ENCODE measurements at regions not wholly inside any gene's neighbourhood (a gene's known extent, or its start where the extent isn't known, plus 50 kb on each side); places are given as distances from the start of the nearest gene placed in this dataset.

DNA sequence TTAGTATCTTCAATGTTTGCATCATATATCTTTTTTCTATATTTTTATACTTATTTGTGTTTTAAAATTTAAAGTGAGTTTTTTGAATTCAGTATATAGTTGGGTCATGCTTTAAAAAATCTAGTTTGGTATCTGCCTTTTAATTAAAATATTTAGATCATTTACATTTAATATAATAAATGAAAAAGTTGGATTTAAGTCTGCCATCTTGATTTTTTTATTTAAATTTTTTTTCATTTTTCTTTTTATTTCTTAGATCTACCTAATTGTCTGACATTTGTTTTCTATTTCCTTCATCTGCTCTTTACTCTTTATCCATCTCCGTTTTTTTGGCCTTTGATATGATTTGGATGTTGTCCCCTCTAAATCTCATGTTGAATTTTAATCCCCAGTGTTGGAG is 50.0 kb upstream of the N4BP1 start:
- no peak for TF ChIP-seq POLR2AphosphoS5 (IDR thresholded peaks at IDR 0.05; ENCODE audit: low read depth, low read length)
- no peak for TF ChIP-seq MAX (IDR thresholded peaks at IDR 0.05)
